Fibroblast of pulmonary artery (primary cell): ENCODE measurements at regions not wholly inside any gene's neighbourhood (a gene's known extent, or its start where the extent isn't known, plus 50 kb on each side); places are given as distances from the start of the nearest gene placed in this dataset.

Source experiments
- DNase-seq: peaks from one replicate; pipeline ENCODE4 v3.0.0-alpha.2; 2010; ENCODE audit warnings: low read depth
- H3K4me3 ChIP-seq: replicated peaks from 2 replicates; pipeline ENCODE4 v1.5.1; 2011; ENCODE audit warnings: low read depth, mild to moderate bottlenecking, control low read depth, low read length, moderate library complexity
- CTCF ChIP-seq: IDR thresholded peaks from 2 replicates; pipeline ENCODE4 v1.5.1; 2011; ENCODE audit warnings: mild to moderate bottlenecking, control low read depth, low read length, inconsistent platforms; ENCODE audit errors: missing control alignments

GRCh38 chr18:22546905-22547570 is 129.3 kb upstream of the CTAGE1 start:
- no peak for DNase-seq
- H3K4me3 ChIP-seq: no peak overlapping the region
- no peak for TF ChIP-seq CTCF

- H3K4me3 ChIP-seq: no peak overlapping the region
- no peak for DNase-seq
- no peak for TF ChIP-seq CTCF
Observed at GRCh38 chr18:22547807-22548561, 130.3 kb upstream of the CTAGE1 start.

- no peak overlapping the region for H3K4me3 ChIP-seq
- DNase-seq: no peak
- TF ChIP-seq CTCF: no peak
Observed at GRCh38 chr18:22549260-22549937, 131.7 kb upstream of the CTAGE1 start.

- no peak for DNase-seq
- no peak overlapping the region for H3K4me3 ChIP-seq
- TF ChIP-seq CTCF: no peak
Observed at GRCh38 chr18:22550366-22550765, 132.7 kb upstream of the CTAGE1 start.

GRCh38 chr18:22550861-22551260 is 133.1 kb upstream of the CTAGE1 start:
- no peak overlapping the region for H3K4me3 ChIP-seq
- TF ChIP-seq CTCF: no peak
- no peak for DNase-seq

- TF ChIP-seq CTCF: no peak
- no peak overlapping the region for H3K4me3 ChIP-seq
- peak; percentile 86 for DNase-seq
Observed at GRCh38 chr18:22551536-22552151, 133.9 kb upstream of the CTAGE1 start.
